Inferior parietal cortex (tissue), 1 donor: ENCODE measurements at regions not wholly inside any gene's neighbourhood (a gene's known extent, or its start where the extent isn't known, plus 50 kb on each side); places are given as distances from the start of the nearest gene placed in this dataset.

Experiments used
- DNase-seq: peaks from one replicate; pipeline ENCODE4 v3.0.0-alpha.2; 2016; ENCODE audit errors: extremely low spot score

GRCh38 chr16:54412777-54413455 is 126.3 kb upstream of the IRX3 start:
- DNase-seq, result no peak

GRCh38 chr16:54412037-54412436 is 125.5 kb upstream of the IRX3 start:
- no peak for DNase-seq

GRCh38 chr16:54411544-54411943 is 125.0 kb upstream of the IRX3 start:
- DNase-seq, result no peak

- DNase-seq, result no peak
These were observed 123.4 kb upstream of the IRX3 start for GRCh38 chr16:54409982-54410381.

- no peak for DNase-seq
These were observed 121.0 kb upstream of the IRX3 start for GRCh38 chr16:54407596-54407995.

GRCh38 chr16:54405478-54405877 is 118.9 kb upstream of the IRX3 start:
- no peak for DNase-seq

GRCh38 chr16:54403580-54403979 is 117.0 kb upstream of the IRX3 start:
- DNase-seq, result no peak

GRCh38 chr16:54402873-54403272 is 116.3 kb upstream of the IRX3 start:
- no peak for DNase-seq

- no peak for DNase-seq
These were observed 115.7 kb upstream of the IRX3 start for GRCh38 chr16:54402270-54402669.

GRCh38 chr16:54400261-54400660 is 113.7 kb upstream of the IRX3 start:
- DNase-seq, result no peak

GRCh38 chr16:54398986-54399385 is 112.4 kb upstream of the IRX3 start:
- DNase-seq, result no peak

- no peak for DNase-seq
These were observed 111.3 kb upstream of the IRX3 start for GRCh38 chr16:54397838-54398237.

GRCh38 chr16:54397190-54397835 is 110.7 kb upstream of the IRX3 start:
- DNase-seq, result no peak

- DNase-seq, result no peak
These were observed 103.4 kb upstream of the IRX3 start for GRCh38 chr16:54389836-54390494.

GRCh38 chr16:54385141-54385540 is 98.6 kb upstream of the IRX3 start:
- DNase-seq, result no peak

- DNase-seq, result no peak
These were observed 95.2 kb upstream of the IRX3 start for GRCh38 chr16:54381601-54382313.

GRCh38 chr16:54375071-54375470 is 88.5 kb upstream of the IRX3 start:
- DNase-seq, result no peak

GRCh38 chr16:54373534-54374520 is 87.2 kb upstream of the IRX3 start:
- no peak for DNase-seq

GRCh38 chr16:54370278-54371040 is 83.9 kb upstream of the IRX3 start:
- no peak for DNase-seq

GRCh38 chr16:54369861-54370260 is 83.3 kb upstream of the IRX3 start:
- no peak for DNase-seq

GRCh38 chr16:54366943-54367342 is 80.4 kb upstream of the IRX3 start:
- DNase-seq, result no peak
